DMS79 (cell line): ENCODE measurements at regions not wholly inside any gene's neighbourhood (a gene's known extent, or its start where the extent isn't known, plus 50 kb on each side); places are given as distances from the start of the nearest gene placed in this dataset.
"Not testable (repeated sequence)": the region's sequence is repeated elsewhere in the genome, so short reads cannot be mapped to it uniquely, and the experiment has no call there.

Source experiments
- DNase-seq: peaks from one replicate; lab custom pipeline; 2025; lab: John Stamatoyannopoulos, UW

- DNase-seq, result no peak
These were observed 513.8 kb upstream of the CCDC196 start for GRCh38 chr14:65972346-65972870.

- DNase-seq, result no peak
These were observed 513.3 kb upstream of the CCDC196 start for GRCh38 chr14:65972891-65973290.

- no peak for DNase-seq
These were observed 510.3 kb upstream of the CCDC196 start for GRCh38 chr14:65975865-65976264.

GRCh38 chr14:65976761-65977404 is 509.3 kb upstream of the CCDC196 start:
- no peak for DNase-seq

GRCh38 chr14:65981192-65981843 is 504.9 kb upstream of the CCDC196 start:
- DNase-seq, result no peak

GRCh38 chr14:65986041-65986440 is 500.1 kb upstream of the CCDC196 start:
- no peak for DNase-seq

- no peak for DNase-seq
These were observed 496.2 kb upstream of the CCDC196 start for GRCh38 chr14:65989981-65990380.

GRCh38 chr14:65991104-65991503 is 495.1 kb upstream of the CCDC196 start:
- no peak for DNase-seq

- not testable (repeated sequence) for DNase-seq
These were observed 494.2 kb upstream of the CCDC196 start for GRCh38 chr14:65991935-65992334.

GRCh38 chr14:65993103-65993502 is 493.1 kb upstream of the CCDC196 start:
- no peak for DNase-seq

GRCh38 chr14:65993996-65994395 is 492.2 kb upstream of the CCDC196 start:
- DNase-seq, result no peak

GRCh38 chr14:65997347-65997746 is 488.8 kb upstream of the CCDC196 start:
- no peak for DNase-seq

- DNase-seq, result no peak
These were observed 486.3 kb upstream of the CCDC196 start for GRCh38 chr14:65999865-66000264.

- no peak for DNase-seq
These were observed 485.4 kb upstream of the CCDC196 start for GRCh38 chr14:66000766-66001165.

- DNase-seq, result no peak
These were observed 484.8 kb upstream of the CCDC196 start for GRCh38 chr14:66001356-66001755.

- DNase-seq, result peak; percentile 59
These were observed 483.0 kb upstream of the CCDC196 start for GRCh38 chr14:66003082-66003730.

GRCh38 chr14:66005900-66006434 is 480.2 kb upstream of the CCDC196 start:
- no peak for DNase-seq

- no peak for DNase-seq
These were observed 477.5 kb upstream of the CCDC196 start for GRCh38 chr14:66008631-66009030.

GRCh38 chr14:66009089-66009488 is 477.1 kb upstream of the CCDC196 start:
- DNase-seq, result no peak

GRCh38 chr14:66010695-66011094 is 475.5 kb upstream of the CCDC196 start:
- DNase-seq, result no peak

- DNase-seq, result no peak
These were observed 474.3 kb upstream of the CCDC196 start for GRCh38 chr14:66011855-66012254.

GRCh38 chr14:66013607-66014006 is 472.6 kb upstream of the CCDC196 start:
- DNase-seq, result not testable (repeated sequence)
